Loucy (cell line): ENCODE measurements at regions not wholly inside any gene's neighbourhood (a gene's known extent, or its start where the extent isn't known, plus 50 kb on each side); places are given as distances from the start of the nearest gene placed in this dataset.

Experiments used
- H2AFZ ChIP-seq: fragments of 200-600 bp; sonication (generic); 2 replicates; pipeline ENCODE4 v1.6.0; 2016; ENCODE audit warnings: antibody characterized with exemption, mild to moderate bottlenecking, low read length, moderate library complexity
- H3F3A ChIP-seq: fragments of 200-600 bp; 2 replicates; pipeline ENCODE4 v1.6.0; 2016; ENCODE audit warnings: antibody characterized with exemption, low read depth, mild to moderate bottlenecking
- H3K27me3 ChIP-seq: fragments of 200-600 bp; sonication (generic); 2 replicates; pipeline ENCODE4 v1.6.1; 2014; ENCODE audit warnings: low read length, mild to moderate bottlenecking; ENCODE audit not compliant: insufficient read depth, poor library complexity, severe bottlenecking
- H3K36me3 ChIP-seq: fragments of 200-600 bp; sonication (generic); 2 replicates; pipeline ENCODE4 v1.6.1; 2016; ENCODE audit warnings: low read length; ENCODE audit not compliant: insufficient read depth
- H3K4me1 ChIP-seq: fragments of 200-600 bp; sonication (generic); 2 replicates; pipeline ENCODE4 v1.5.1; 2014; ENCODE audit warnings: low read length, mild to moderate bottlenecking; ENCODE audit not compliant: insufficient read depth, poor library complexity, severe bottlenecking
- H3K4me2 ChIP-seq: fragments of 200-600 bp; sonication (generic); 2 replicates; pipeline ENCODE4 v1.6.0; 2014; ENCODE audit warnings: antibody characterized with exemption, low read length, low read depth, mild to moderate bottlenecking; ENCODE audit not compliant: poor library complexity, severe bottlenecking
- H3K4me3 ChIP-seq: fragments of 200-600 bp; sonication (generic); 2 replicates; pipeline ENCODE4 v1.5.1; 2014; ENCODE audit warnings: low read length, mild to moderate bottlenecking, mixed read lengths; ENCODE audit not compliant: poor library complexity, severe bottlenecking
- H3K79me2 ChIP-seq: fragments of 200-600 bp; sonication (generic); 2 replicates; pipeline ENCODE4 v1.6.1; 2014; ENCODE audit warnings: low read length; ENCODE audit not compliant: insufficient read depth
- H3K9ac ChIP-seq: fragments of 200-600 bp; sonication (generic); 2 replicates; pipeline ENCODE4 v1.6.0; 2014; ENCODE audit warnings: mild to moderate bottlenecking, low read depth, low read length, moderate library complexity; ENCODE audit not compliant: poor library complexity, severe bottlenecking
- H3K9me2 ChIP-seq: fragments of 200-600 bp; sonication (generic); replicated peaks from 2 replicates; pipeline ENCODE4 v1.6.1; 2016; ENCODE audit warnings: low read depth, low read length, mixed read lengths
- H3K9me3 ChIP-seq: fragments of 200-600 bp; sonication (generic); 2 replicates; pipeline ENCODE4 v1.6.1; 2014; ENCODE audit warnings: mild to moderate bottlenecking, antibody characterized with exemption, low read length, low read depth; ENCODE audit not compliant: insufficient read depth
- H4K20me1 ChIP-seq: fragments of 200-600 bp; sonication (generic); 2 replicates; pipeline ENCODE4 v1.6.0; 2014; ENCODE audit warnings: antibody characterized with exemption, low read length, mild to moderate bottlenecking; ENCODE audit not compliant: insufficient read depth, poor library complexity, severe bottlenecking
- CTCF ChIP-seq: fragments of 200-600 bp; sonication (generic); conservative IDR thresholded peaks from 2 replicates; pipeline ENCODE4 v1.5.1; 2014; ENCODE audit warnings: mild to moderate bottlenecking, antibody characterized with exemption, low read length
- EZH2phosphoT487 ChIP-seq: fragments of 200-600 bp; IDR thresholded peaks from 2 replicates; pipeline ENCODE4 v1.6.1; 2018; ENCODE audit warnings: antibody characterized with exemption, mild to moderate bottlenecking, moderate library complexity, borderline replicate concordance

GRCh38 chr1:110798691-110799256 is 74.2 kb upstream of the CD53 start:
- H3K9ac ChIP-seq: no peak overlapping the region
- peaks cover 24% of the 10 kb centered on the region for H3K4me1 ChIP-seq
- no peaks in the 10 kb centered on the region for H3F3A ChIP-seq
- no peaks in the 10 kb centered on the region for H3K79me2 ChIP-seq
- H3K4me2 ChIP-seq: peak overlapping the region; percentile 29
- no peak overlapping the region for H3K4me3 ChIP-seq
- no peak for TF ChIP-seq CTCF
- no peak for TF ChIP-seq EZH2phosphoT487
- H2AFZ ChIP-seq: no peak overlapping the region
- peaks cover 4% of the 10 kb centered on the region; the same call in 1 of the 2 replicates for H3K9me3 ChIP-seq
- H3K9me2 ChIP-seq: no peaks in the 10 kb centered on the region
- no peaks in the 10 kb centered on the region for H3K27me3 ChIP-seq
- H3K36me3 ChIP-seq: no peaks in the 10 kb centered on the region
- H4K20me1 ChIP-seq: no peaks in the 10 kb centered on the region

GRCh38 chr1:110788673-110789072 is 84.3 kb upstream of the CD53 start:
- H3F3A ChIP-seq: peaks cover 11% of the 10 kb centered on the region
- no peaks in the 10 kb centered on the region for H3K27me3 ChIP-seq
- peaks cover 46% of the 10 kb centered on the region for H3K4me1 ChIP-seq
- peak overlapping the region; percentile 90 for H3K9ac ChIP-seq
- TF ChIP-seq EZH2phosphoT487: no peak
- TF ChIP-seq CTCF: no peak
- H4K20me1 ChIP-seq: no peaks in the 10 kb centered on the region
- H3K4me2 ChIP-seq: peak overlapping the region; percentile 98
- H3K36me3 ChIP-seq: peaks cover 4% of the 10 kb centered on the region; the same call in 1 of the 2 replicates
- H3K9me2 ChIP-seq: no peaks in the 10 kb centered on the region
- no peaks in the 10 kb centered on the region for H3K79me2 ChIP-seq
- peak overlapping the region; percentile 72 for H3K4me3 ChIP-seq
- peaks cover 24% of the 10 kb centered on the region for H3K9me3 ChIP-seq
- H2AFZ ChIP-seq: no peak overlapping the region

GRCh38 chr1:110787328-110788071 is 85.4 kb upstream of the CD53 start:
- Histone ChIP-seq H3K27me3 (no peaks in the 10 kb centered on the region), H4K20me1 (no peaks in the 10 kb centered on the region), H3K9me3 (peaks cover 19% of the 10 kb centered on the region), H3K9ac (peak overlapping the region; percentile 90), H3K36me3 (peaks cover 4% of the 10 kb centered on the region; the same call in 1 of the 2 replicates), H3K4me2 (peak overlapping the region; percentile 98), H3F3A (peaks cover 11% of the 10 kb centered on the region), H3K79me2 (no peaks in the 10 kb centered on the region), H3K4me3 (peak overlapping the region; percentile 72), H3K4me1 (peaks cover 49% of the 10 kb centered on the region), H3K9me2 (no peaks in the 10 kb centered on the region), H2AFZ (no peak overlapping the region)
- TF ChIP-seq CTCF (0 out of 2 replicates have a peak, but pooled peaks have one; percentile 10), EZH2phosphoT487 (no peak)
